Subcutaneous abdominal adipose tissue (tissue), 5 donors: ENCODE measurements at regions not wholly inside any gene's neighbourhood (a gene's known extent, or its start where the extent isn't known, plus 50 kb on each side); places are given as distances from the start of the nearest gene placed in this dataset.
"Not testable (repeated sequence)": the region's sequence is repeated elsewhere in the genome, so short reads cannot be mapped to it uniquely, and the experiment has no call there.

Experiments
- H3K27ac ChIP-seq: one replicate; pipeline ENCODE4 v1.7.0; 2013; ENCODE audit warnings: low read depth, mild to moderate bottlenecking, inconsistent platforms, low read length, moderate library complexity
- H3K27me3 ChIP-seq, 5 donors: one replicate each; pipeline ENCODE4 v1.7.0; 2013; ENCODE audit warnings: low read length in 5 of 5, inconsistent platforms in 1 of 5; ENCODE audit not compliant: control insufficient read depth in 5 of 5, insufficient read depth in 4 of 5
- H3K36me3 ChIP-seq, 5 donors: one replicate each; pipeline ENCODE4 v1.7.0; 2013; ENCODE audit warnings: low read length in 5 of 5; ENCODE audit not compliant: control insufficient read depth in 5 of 5, insufficient read depth in 5 of 5
- H3K4me1 ChIP-seq, 5 donors: one replicate each; pipeline ENCODE4 v1.7.0; 2013; ENCODE audit warnings: low read length in 5 of 5, mild to moderate bottlenecking in 3 of 5, moderate library complexity in 1 of 5; ENCODE audit not compliant: control insufficient read depth in 5 of 5, insufficient read depth in 5 of 5
- H3K4me3 ChIP-seq, 5 donors: one replicate each; pipeline ENCODE4 v1.7.0; 2013; ENCODE audit warnings: low read length in 5 of 5, low read depth in 1 of 5
- H3K9ac ChIP-seq, 5 donors: one replicate each; pipeline ENCODE4 v1.7.0; 2013; ENCODE audit warnings: low read length in 5 of 5, mild to moderate bottlenecking in 4 of 5, moderate library complexity in 3 of 5
- H3K9me3 ChIP-seq, 5 donors: one replicate each; pipeline ENCODE4 v1.7.0; 2013; ENCODE audit warnings: low read length in 5 of 5; ENCODE audit not compliant: control insufficient read depth in 5 of 5
- donor health status: healthy.
- donor health status: healthy.
- donor health status: healthy.
- donor health status: healthy.
- donor health status: healthy.

DNA sequence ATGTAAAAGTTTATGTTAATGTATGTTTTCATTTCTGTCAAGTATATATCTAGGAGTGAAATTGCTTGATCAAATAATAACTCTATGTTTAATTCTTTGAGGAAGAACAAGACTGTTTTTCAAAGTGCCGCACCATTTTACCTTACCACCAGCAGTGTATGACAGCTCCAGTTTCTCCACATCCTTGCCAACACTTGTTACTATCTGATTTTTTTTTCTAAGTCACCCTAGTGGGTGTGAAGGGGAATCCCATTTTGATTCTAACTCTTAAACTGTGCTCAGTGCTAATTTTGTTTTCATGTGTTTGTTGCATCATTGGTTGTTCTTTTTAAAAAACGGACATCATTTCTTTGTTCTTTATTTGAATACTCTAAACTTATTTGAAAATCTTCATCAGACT is 120.2 kb upstream of the CDK6 start:
- Histone ChIP-seq H3K36me3 (no peaks in the 10 kb centered on the region), H3K9ac (no peak overlapping the region), H3K9me3 (peaks cover 0 to 5% (median 0%) of the 10 kb centered on the region in 5 donors), H3K4me1 (no peaks in the 10 kb centered on the region), H3K4me3 (no peak overlapping the region), H3K27me3 (no peaks in the 10 kb centered on the region), H3K27ac (no peak overlapping the region)

DNA sequence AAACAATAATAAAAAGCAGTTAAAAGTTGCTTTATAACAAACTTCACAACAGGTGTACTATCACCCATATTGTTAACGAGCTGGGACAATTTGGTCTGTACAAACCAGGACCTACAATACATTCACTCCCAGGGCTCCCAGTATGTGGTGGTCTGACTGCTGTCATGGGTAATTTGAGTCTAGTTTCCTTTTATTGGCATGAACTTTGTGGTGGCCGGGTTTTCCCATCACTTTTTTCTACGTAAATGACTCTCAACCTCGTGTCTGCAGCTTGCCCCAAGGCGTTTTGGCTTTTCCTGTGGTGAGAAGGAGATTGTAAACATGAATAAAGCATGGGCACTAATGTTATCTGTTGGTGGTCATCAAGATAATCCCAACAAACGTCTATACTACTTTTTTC is 118.7 kb upstream of the CDK6 start:
- Histone ChIP-seq H3K36me3 (no peaks in the 10 kb centered on the region), H3K27me3 (no peaks in the 10 kb centered on the region), H3K9ac (no peak overlapping the region), H3K27ac (no peak overlapping the region), H3K9me3 (peaks cover 0 to 5% (median 0%) of the 10 kb centered on the region in 5 donors), H3K4me3 (no peak overlapping the region), H3K4me1 (no peaks in the 10 kb centered on the region)

DNA sequence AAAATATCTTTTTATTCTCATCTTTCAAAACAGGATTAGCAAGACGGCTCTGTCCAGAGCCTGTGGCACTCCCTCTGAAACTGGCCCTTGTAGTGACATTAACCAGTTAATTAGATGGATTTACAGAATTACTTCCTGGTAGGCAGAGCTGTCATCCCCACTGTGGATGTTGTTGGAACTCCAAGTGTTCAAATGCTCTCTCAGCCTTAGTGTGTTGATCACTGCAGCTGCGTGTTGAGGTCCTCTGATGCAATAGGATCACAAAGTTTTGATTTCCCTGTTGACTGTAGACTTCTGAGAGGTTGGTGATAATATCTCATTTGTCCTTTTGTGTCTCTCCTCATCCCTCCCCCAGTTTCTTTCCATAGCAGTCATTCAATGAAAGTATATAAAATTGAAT is 117.3 kb upstream of the CDK6 start:
- peaks cover 0 to 5% (median 0%) of the 10 kb centered on the region in 5 donors for H3K9me3 ChIP-seq
- H3K4me1 ChIP-seq = no peaks in the 10 kb centered on the region
- no peaks in the 10 kb centered on the region for H3K36me3 ChIP-seq
- no peaks in the 10 kb centered on the region for H3K27me3 ChIP-seq
- H3K9ac ChIP-seq = no peak overlapping the region
- no peak overlapping the region for H3K4me3 ChIP-seq
- no peak overlapping the region for H3K27ac ChIP-seq

DNA sequence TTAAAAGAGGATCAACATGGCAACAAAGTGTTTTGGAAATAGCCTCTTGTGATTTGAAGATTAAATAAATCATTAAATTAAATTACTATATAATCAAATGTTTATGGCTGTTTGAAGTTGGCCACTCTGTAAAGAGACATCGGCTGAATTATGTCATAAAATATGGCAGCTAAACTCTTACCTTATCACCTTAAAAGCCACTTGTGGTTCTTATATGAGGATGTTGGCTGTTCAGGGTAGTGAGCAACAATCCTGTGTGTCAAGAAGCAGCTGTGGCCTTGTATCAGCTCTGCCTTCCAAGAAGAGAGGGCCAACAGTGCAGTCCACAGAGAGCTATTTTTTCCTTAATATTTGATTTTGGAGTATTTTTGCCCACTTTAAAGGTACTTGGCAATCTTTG is 113.4 kb upstream of the CDK6 start:
- Histone ChIP-seq H3K4me3 (no peak overlapping the region), H3K9me3 (no peaks in the 10 kb centered on the region), H3K9ac (no peak overlapping the region), H3K4me1 (no peaks in the 10 kb centered on the region), H3K36me3 (no peaks in the 10 kb centered on the region), H3K27ac (no peak overlapping the region), H3K27me3 (no peaks in the 10 kb centered on the region)

DNA sequence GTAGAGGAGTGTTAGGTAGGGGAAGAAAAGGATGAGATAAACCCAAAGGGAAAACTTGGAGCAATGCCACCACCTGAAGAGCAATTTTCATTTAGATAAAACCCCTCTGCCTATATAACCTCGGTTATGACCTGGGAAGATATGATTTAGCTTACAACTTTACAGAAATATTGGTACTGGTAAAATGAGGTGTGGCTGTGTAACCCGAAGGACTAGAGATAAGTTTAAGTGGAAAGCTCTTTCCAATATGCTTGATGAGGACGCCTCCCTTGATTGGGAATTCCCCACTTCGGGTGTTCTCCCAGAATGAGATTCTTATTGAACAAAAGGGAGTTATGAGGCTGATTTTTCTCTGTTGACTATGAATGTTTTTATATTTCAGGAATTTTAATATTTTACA is 109.5 kb upstream of the CDK6 start:
- no peaks in the 10 kb centered on the region for H3K27me3 ChIP-seq
- H3K36me3 ChIP-seq = no peaks in the 10 kb centered on the region
- no peak overlapping the region for H3K9ac ChIP-seq
- H3K9me3 ChIP-seq = no peaks in the 10 kb centered on the region
- peaks cover 0 to 5% (median 0%) of the 10 kb centered on the region in 5 donors for H3K4me1 ChIP-seq
- H3K4me3 ChIP-seq = no peak overlapping the region
- H3K27ac ChIP-seq = no peak overlapping the region

DNA sequence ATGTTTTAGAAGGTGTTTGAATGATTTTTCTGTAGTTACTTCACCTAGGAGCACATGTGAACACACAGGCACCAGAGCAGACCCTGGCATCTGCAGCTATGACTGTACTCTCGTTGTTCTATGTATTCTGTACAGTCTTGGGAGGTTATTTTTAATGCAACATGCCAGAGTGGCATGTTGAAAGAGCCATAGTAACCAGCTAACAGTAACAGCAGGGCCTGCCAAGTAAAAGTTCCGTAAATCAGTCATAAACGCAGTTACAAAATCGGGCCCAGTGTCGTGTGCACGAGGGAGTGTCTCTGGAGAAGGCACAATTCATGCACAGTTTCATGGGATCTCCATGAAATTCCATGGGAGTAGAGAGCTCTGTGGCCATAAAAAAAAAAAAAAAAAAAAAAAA is 108.3 kb upstream of the CDK6 start:
- peaks cover 0 to 5% (median 0%) of the 10 kb centered on the region in 5 donors for H3K4me1 ChIP-seq
- no peak overlapping the region for H3K27ac ChIP-seq
- no peak overlapping the region for H3K4me3 ChIP-seq
- H3K36me3 ChIP-seq = no peaks in the 10 kb centered on the region
- H3K9ac ChIP-seq = no peak overlapping the region
- H3K27me3 ChIP-seq = no peaks in the 10 kb centered on the region
- H3K9me3 ChIP-seq = peaks cover 0 to 8% (median 8%) of the 10 kb centered on the region in 5 donors

DNA sequence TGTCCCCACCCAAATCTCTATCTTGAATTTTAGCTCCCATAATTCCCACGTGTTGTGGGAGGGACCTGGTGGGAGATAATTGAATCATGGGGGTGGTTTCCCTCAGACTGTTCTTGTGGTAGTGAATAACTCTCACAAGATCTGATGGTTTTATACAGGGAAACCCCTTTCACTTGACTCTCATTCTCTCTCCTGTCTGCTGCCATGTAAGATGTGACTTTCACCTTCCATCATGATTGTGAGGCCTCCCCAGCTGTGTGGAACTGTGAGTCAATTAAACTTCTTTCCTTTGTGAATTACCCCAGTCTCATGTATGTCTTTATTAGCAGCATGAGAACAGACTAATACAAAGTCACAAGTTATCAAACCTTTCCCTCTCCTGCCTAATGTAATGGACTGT is 106.3 kb upstream of the CDK6 start:
- not testable (repeated sequence) for H3K4me3 ChIP-seq, H3K27me3 ChIP-seq, H3K9ac ChIP-seq, H3K27ac ChIP-seq, H3K36me3 ChIP-seq, H3K4me1 ChIP-seq
- peaks cover 0 to 13% (median 10%) of the 10 kb centered on the region in 5 donors for H3K9me3 ChIP-seq

DNA sequence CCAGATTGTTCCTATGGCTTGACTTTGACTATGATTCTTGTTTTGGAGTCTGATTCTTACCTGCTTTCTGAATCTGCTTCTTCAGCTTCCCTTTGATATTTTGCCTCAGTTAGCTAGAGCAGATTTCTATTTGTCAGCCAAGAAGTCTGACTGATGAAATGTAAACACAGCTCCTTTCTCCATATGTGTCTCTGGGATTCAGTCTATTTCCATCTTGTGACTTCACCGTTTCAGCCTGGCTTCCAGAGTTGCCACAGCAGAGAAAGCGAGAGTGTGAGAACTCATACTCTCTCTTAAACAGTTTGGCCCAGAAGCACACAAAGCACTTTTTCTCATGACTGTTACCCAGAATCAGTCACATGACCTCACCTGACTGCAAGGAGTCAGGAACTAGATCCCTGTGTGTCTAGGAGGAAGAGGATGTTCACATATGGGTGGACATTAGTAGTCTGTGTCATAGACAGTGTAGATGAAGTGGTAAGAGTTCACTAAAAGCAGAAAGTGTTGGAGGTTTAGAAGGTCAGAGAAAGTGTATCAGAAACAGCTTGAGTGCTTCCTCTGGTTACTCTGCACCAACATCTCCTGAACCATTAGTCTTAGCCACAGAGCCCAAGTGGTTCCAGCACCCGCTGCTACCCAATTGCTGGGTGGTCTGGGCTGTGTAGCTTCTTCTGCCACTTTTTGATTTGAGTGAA is 103.4 kb upstream of the CDK6 start:
- Histone ChIP-seq H3K27me3 (no peaks in the 10 kb centered on the region), H3K9ac (no peak overlapping the region), H3K27ac (no peak overlapping the region), H3K9me3 (peaks cover 0 to 13% (median 10%) of the 10 kb centered on the region in 5 donors), H3K36me3 (no peaks in the 10 kb centered on the region), H3K4me3 (no peak overlapping the region), H3K4me1 (peaks cover 0 to 5% (median 0%) of the 10 kb centered on the region in 5 donors)

DNA sequence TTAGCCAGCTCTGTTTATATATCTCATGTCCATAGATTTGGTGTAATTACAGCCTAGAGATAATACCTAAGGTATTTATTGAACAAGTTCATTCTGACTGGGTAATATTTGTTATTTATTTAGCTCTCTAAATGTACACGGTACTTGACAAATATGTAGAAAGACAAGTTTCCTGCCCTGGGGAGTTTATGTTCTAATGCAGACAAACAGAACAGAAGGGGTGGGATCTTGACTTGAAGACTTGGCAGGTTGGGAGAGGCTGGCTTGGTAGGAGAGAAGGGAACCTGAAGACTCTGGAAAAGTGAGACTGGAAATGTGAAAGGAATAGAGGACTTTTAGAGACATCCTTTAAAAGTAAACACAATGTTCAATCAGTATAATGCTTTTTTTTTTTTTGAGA is 97.7 kb upstream of the CDK6 start:
- Histone ChIP-seq H3K9me3 (peaks cover 0 to 11% (median 7%) of the 10 kb centered on the region in 5 donors), H3K9ac (no peak overlapping the region), H3K4me3 (no peak overlapping the region), H3K27ac (no peak overlapping the region), H3K36me3 (no peaks in the 10 kb centered on the region), H3K4me1 (no peaks in the 10 kb centered on the region), H3K27me3 (no peaks in the 10 kb centered on the region)

DNA sequence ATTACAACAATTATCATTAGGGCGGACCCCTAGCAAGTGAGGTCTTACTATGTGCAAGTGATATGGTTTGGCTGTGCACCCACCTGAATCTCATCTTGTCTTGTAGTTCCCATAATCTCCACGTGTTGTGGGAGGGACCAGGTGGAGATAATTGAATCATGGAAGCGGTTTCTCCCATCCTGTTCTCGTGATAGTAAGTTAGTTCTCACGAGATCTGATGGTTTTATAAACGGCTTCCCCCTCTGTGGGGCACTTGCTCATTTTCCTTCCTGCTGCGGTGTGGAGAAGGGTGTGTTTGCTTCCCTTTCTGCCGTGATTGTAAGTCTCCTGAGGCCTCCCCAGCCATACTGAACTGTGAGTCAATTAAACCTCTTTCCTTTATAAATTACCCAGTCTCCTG is 96.1 kb upstream of the CDK6 start:
- H3K9ac ChIP-seq = no peak overlapping the region
- peaks cover 0 to 11% (median 7%) of the 10 kb centered on the region in 5 donors for H3K9me3 ChIP-seq
- H3K27ac ChIP-seq = no peak overlapping the region
- no peaks in the 10 kb centered on the region for H3K36me3 ChIP-seq
- no peaks in the 10 kb centered on the region for H3K27me3 ChIP-seq
- H3K4me3 ChIP-seq = no peak overlapping the region
- H3K4me1 ChIP-seq = no peaks in the 10 kb centered on the region
